H1 (cell line): ENCODE measurements at regions not wholly inside any gene's neighbourhood (a gene's known extent, or its start where the extent isn't known, plus 50 kb on each side); places are given as distances from the start of the nearest gene placed in this dataset.

Experiments used
- CTCF ChIA-PET: fragments of 300-600 bp; sonication (Branson Sonifier 250); formaldehyde crosslinking; loops from one replicate; lab custom pipeline; 2021; ENCODE audit not compliant: partially characterized antibody; lab: Charles Lee
- POLR2A ChIA-PET: fragments of 300-600 bp; sonication (Branson Sonifier 250); formaldehyde crosslinking; loops from one replicate; lab custom pipeline; 2021; ENCODE audit warnings: inconsistent platforms; ENCODE audit not compliant: partially characterized antibody; lab: Charles Lee
- DNase-seq, 2 experiments: peaks; one replicate each; pipeline versions ENCODE4 v3.0.0 to v3.0.0-alpha.2; 2010 to 2022; ENCODE audit warnings: low spot score in 2 of 2, low read depth in 1 of 2, mixed read lengths in 1 of 2
- FAIRE-seq: peaks from 2 replicates; lab custom pipeline; 2011; peaks lifted over from hg19 to GRCh38; lab: Jason Lieb, UNC
- H2AFZ ChIP-seq: 2 replicates; pipeline ENCODE4 v1.8.1; 2012; ENCODE audit warnings: low read length, inconsistent platforms
- H2AK5ac ChIP-seq: 2 replicates; pipeline ENCODE4 v1.6.1; 2013; ENCODE audit warnings: low read depth, low read length
- H2BK120ac ChIP-seq: replicated peaks from 2 replicates; pipeline ENCODE3; 2013; ENCODE audit warnings: low read depth, low read length, inconsistent platforms
- H2BK12ac ChIP-seq: 2 replicates; pipeline ENCODE4 v1.6.1; 2013; ENCODE audit warnings: low read depth, low read length
- H2BK15ac ChIP-seq: 2 replicates; pipeline ENCODE4 v1.6.1; 2013; ENCODE audit warnings: low read length
- H2BK20ac ChIP-seq: 2 replicates; pipeline ENCODE4 v1.6.1; 2013; ENCODE audit warnings: low read length
- H2BK5ac ChIP-seq: 2 replicates; pipeline ENCODE4 v1.6.1; 2013; ENCODE audit warnings: low read depth, low read length
- H3K14ac ChIP-seq: 2 replicates; pipeline ENCODE4 v1.6.1; 2013; ENCODE audit warnings: inconsistent platforms; ENCODE audit not compliant: insufficient read length
- H3K18ac ChIP-seq: 2 replicates; pipeline ENCODE4 v1.6.1; 2013; ENCODE audit warnings: low read length; ENCODE audit errors: extremely low read depth
- H3K23ac ChIP-seq: 2 replicates; pipeline ENCODE4 v1.6.1; 2013; ENCODE audit warnings: inconsistent platforms; ENCODE audit not compliant: insufficient read length
- H3K23me2 ChIP-seq: 2 replicates; pipeline ENCODE4 v1.6.1; 2013; ENCODE audit warnings: low read depth, low read length
- H3K27ac ChIP-seq: 2 replicates; pipeline ENCODE4 v1.6.1; 2011; ENCODE audit warnings: low read depth, low read length, inconsistent platforms
- H3K27me3 ChIP-seq, 4 experiments: replicated peaks in 1 of 4; 1 replicate in 1 of 4; 2 replicates in 3 of 4; pipeline versions ENCODE4 v1.6.1 to v1.8.1; 2011 to 2013; ENCODE audit warnings: low read length in 3 of 4, mild to moderate bottlenecking in 3 of 4, inconsistent platforms in 2 of 4, mixed read lengths in 2 of 4, moderate library complexity in 1 of 4; ENCODE audit not compliant: control insufficient read depth in 3 of 4, insufficient read depth in 3 of 4; ENCODE audit errors: extremely low read depth in 1 of 4
- H3K36me3 ChIP-seq, 4 experiments: 2 replicates each; pipeline versions ENCODE4 v1.6.1 to v1.8.1; 2011 to 2013; ENCODE audit warnings: mild to moderate bottlenecking in 4 of 4, low read length in 3 of 4, moderate library complexity in 2 of 4, control low read depth in 1 of 4, inconsistent platforms in 1 of 4; ENCODE audit not compliant: insufficient read depth in 4 of 4, control insufficient read depth in 2 of 4
- H3K4ac ChIP-seq: replicated peaks from 2 replicates; pipeline ENCODE3; 2013; ENCODE audit warnings: low read length, low read depth, mixed read lengths, inconsistent platforms; ENCODE audit not compliant: insufficient read length
- H3K4me1 ChIP-seq, 4 experiments: replicated peaks in 1 of 4; 1 replicate in 1 of 4; 2 replicates in 3 of 4; pipeline versions ENCODE4 v1.6.1 to v1.8.1; 2011 to 2013; ENCODE audit warnings: low read length in 3 of 4, inconsistent platforms in 2 of 4, mixed read lengths in 1 of 4; ENCODE audit not compliant: insufficient read depth in 4 of 4, control insufficient read depth in 3 of 4
- H3K4me2 ChIP-seq, 2 experiments: 2 replicates each; pipeline versions ENCODE4 v1.6.1 to v1.8.1; 2011 to 2013; ENCODE audit warnings: low read depth in 2 of 2, low read length in 2 of 2, control low read depth in 1 of 2, inconsistent platforms in 1 of 2, mild to moderate bottlenecking in 1 of 2; ENCODE audit not compliant: insufficient read depth in 1 of 2
- H3K4me3 ChIP-seq, 4 experiments: fragments of 200-600, 300-600 bp in 1 of 4; sonication (generic), shearing (Covaris generic), sonication (Bioruptor Twin) in 1 of 4; 2 replicates each; pipeline versions ENCODE4 v1.5.1 to v1.8.1; 2011 to 2016; ENCODE audit warnings: low read length in 4 of 4, low read depth in 3 of 4, control low read depth in 2 of 4, inconsistent platforms in 2 of 4, mild to moderate bottlenecking in 2 of 4, mixed read lengths in 1 of 4, moderate library complexity in 1 of 4; ENCODE audit not compliant: insufficient read depth in 2 of 4; ENCODE audit errors: extremely low read depth in 1 of 4
- H3K56ac ChIP-seq: replicated peaks from 2 replicates; pipeline ENCODE3; 2013; ENCODE audit warnings: low read depth, mild to moderate bottlenecking, mixed read lengths, low read length, inconsistent platforms; ENCODE audit not compliant: insufficient read length
- H3K79me1 ChIP-seq: 2 replicates; pipeline ENCODE4 v1.6.1; 2013; ENCODE audit warnings: low read depth, low read length, control low read depth
- H3K79me2 ChIP-seq, 2 experiments: 2 replicates each; pipeline versions ENCODE4 v1.6.1 to v1.8.1; 2012 to 2013; ENCODE audit warnings: low read length in 2 of 2, mild to moderate bottlenecking in 2 of 2, inconsistent platforms in 1 of 2; ENCODE audit not compliant: insufficient read depth in 2 of 2, control insufficient read depth in 1 of 2
- H3K9ac ChIP-seq, 4 experiments: replicated peaks in 1 of 4; 1 replicate in 1 of 4; 2 replicates in 3 of 4; pipeline versions ENCODE4 v1.6.1 to v1.8.1; 2011 to 2013; ENCODE audit warnings: low read depth in 3 of 4, low read length in 3 of 4, control low read depth in 2 of 4, mild to moderate bottlenecking in 2 of 4, moderate library complexity in 2 of 4, inconsistent platforms in 1 of 4; ENCODE audit errors: extremely low read depth in 1 of 4
- H3K9me3 ChIP-seq, 2 experiments: 2 replicates each; pipeline versions ENCODE4 v1.6.1 to v1.8.1; 2012 to 2013; ENCODE audit warnings: mild to moderate bottlenecking in 2 of 2, moderate library complexity in 2 of 2, control low read depth in 1 of 2, inconsistent platforms in 1 of 2, low read depth in 1 of 2, low read length in 1 of 2, mixed read lengths in 1 of 2; ENCODE audit not compliant: insufficient read depth in 2 of 2
- H4K20me1 ChIP-seq, 2 experiments: replicated peaks in 1 of 2; 2 replicates each; pipeline versions ENCODE3 to v1.8.1; 2011 to 2013; ENCODE audit warnings: inconsistent platforms in 2 of 2, low read length in 2 of 2, mild to moderate bottlenecking in 1 of 2; ENCODE audit not compliant: insufficient read depth in 2 of 2, control insufficient read depth in 1 of 2
- H4K5ac ChIP-seq: 2 replicates; pipeline ENCODE4 v1.6.1; 2013; ENCODE audit warnings: low read length, low read depth, mixed read lengths, inconsistent platforms; ENCODE audit not compliant: insufficient read length
- H4K8ac ChIP-seq: 2 replicates; pipeline ENCODE4 v1.8.0; 2013; ENCODE audit warnings: mild to moderate bottlenecking, moderate library complexity, low read length, inconsistent platforms; ENCODE audit not compliant: insufficient read depth; ENCODE audit errors: extremely low read depth
- H4K91ac ChIP-seq: replicated peaks from 2 replicates; pipeline ENCODE3; 2013; ENCODE audit warnings: low read length, mixed read lengths, inconsistent platforms; ENCODE audit not compliant: insufficient read length
- BACH1 ChIP-seq: IDR thresholded peaks from 2 replicates; pipeline ENCODE4 v1.6.1; 2012; ENCODE audit warnings: low read length, improper control_type of control experiment
- CBX8 ChIP-seq: fragments of 300-800, 300-1000 bp; sonication (generic); IDR thresholded peaks from 2 replicates; pipeline ENCODE4 v1.7.1; 2016; ENCODE audit warnings: low read depth, low read length, borderline replicate concordance
- CHD1 ChIP-seq: IDR thresholded peaks from 2 replicates; pipeline ENCODE4 v1.6.1; 2012; ENCODE audit warnings: low read depth, low read length, improper control_type of control experiment
- CHD2 ChIP-seq: IDR thresholded peaks from 2 replicates; pipeline ENCODE4 v1.6.1; 2012; ENCODE audit warnings: low read length, improper control_type of control experiment
- EP300 ChIP-seq, 2 experiments: IDR thresholded peaks; 1 replicate in 1 of 2; 2 replicates in 1 of 2; pipeline ENCODE4 v1.6.1; 2011 to 2012; ENCODE audit warnings: low read depth in 2 of 2, low read length in 2 of 2, mild to moderate bottlenecking in 2 of 2, borderline replicate concordance in 1 of 2, inconsistent platforms in 1 of 2, moderate library complexity in 1 of 2
- FOSL1 ChIP-seq: IDR thresholded peaks from 2 replicates; pipeline ENCODE4 v1.6.1; 2011; ENCODE audit warnings: mild to moderate bottlenecking, low read depth, low read length, moderate library complexity; ENCODE audit not compliant: insufficient read depth
- GTF2F1 ChIP-seq: IDR thresholded peaks from 2 replicates; pipeline ENCODE4 v1.6.1; 2012; ENCODE audit warnings: low read depth, low read length, improper control_type of control experiment, borderline replicate concordance
- KDM1A ChIP-seq: fragments of 200-600, 300-600 bp; sonication (generic); IDR thresholded peaks from 2 replicates; pipeline ENCODE4 v1.7.1; 2016; ENCODE audit warnings: mild to moderate bottlenecking, low read length, borderline replicate concordance
- POLR2A ChIP-seq, 2 experiments: IDR thresholded peaks; 1 replicate in 1 of 2; 2 replicates in 1 of 2; pipeline ENCODE4 v1.6.1; 2011; ENCODE audit warnings: low read depth in 2 of 2, low read length in 2 of 2, mild to moderate bottlenecking in 2 of 2; ENCODE audit errors: control extremely low read depth in 1 of 2
- RXRA ChIP-seq: IDR thresholded peaks from 2 replicates; pipeline ENCODE4 v1.6.1; 2011; ENCODE audit warnings: low read depth, mild to moderate bottlenecking, low read length, moderate library complexity; ENCODE audit not compliant: insufficient read depth
- SIN3A ChIP-seq, 2 experiments: IDR thresholded peaks in 1 of 2; conservative IDR thresholded peaks in 1 of 2; 2 replicates each; pipeline ENCODE4 v1.6.1; 2011 to 2012; ENCODE audit warnings: low read length in 2 of 2, improper control_type of control experiment in 1 of 2, low read depth in 1 of 2, mild to moderate bottlenecking in 1 of 2
- SIRT6 ChIP-seq: IDR thresholded peaks from one replicate; pipeline ENCODE4 v1.7.1; 2012; ENCODE audit warnings: low read length, inconsistent platforms
- USF2 ChIP-seq: IDR thresholded peaks from 2 replicates; pipeline ENCODE4 v1.6.1; 2011; ENCODE audit warnings: low read length, improper control_type of control experiment
- TF ChIP-seq, protein P1 (sequence below): IDR thresholded peaks from 2 replicates; pipeline ENCODE4 v1.6.1; 2012; ENCODE audit warnings: low read length, inconsistent platforms

GRCh38 chr5:20294696-20295095 lies 306.7 kb upstream of the CDH18 start:
- no peak overlapping the region for H2BK120ac ChIP-seq
- no peak overlapping the region for H3K27ac ChIP-seq
- H2BK12ac ChIP-seq: no peak overlapping the region
- no peaks in the 10 kb centered on the region for H3K79me2 ChIP-seq
- H3K18ac ChIP-seq: no peak overlapping the region
- no peaks in the 10 kb centered on the region for H3K79me1 ChIP-seq
- no peak for FAIRE-seq
- no peak overlapping the region for H3K4ac ChIP-seq
- CTCF ChIA-PET: no interaction called here
- no peak overlapping the region for H4K91ac ChIP-seq
- POLR2A ChIA-PET: no interaction called here
- H3K23me2 ChIP-seq: no peaks in the 10 kb centered on the region
- no peak overlapping the region for H4K8ac ChIP-seq
- no peak overlapping the region for H2BK5ac ChIP-seq
- H2AFZ ChIP-seq: no peak overlapping the region
- no peak overlapping the region for H3K4me3 ChIP-seq
- H3K9ac ChIP-seq: no peak overlapping the region
- no peak overlapping the region for H3K23ac ChIP-seq
- H3K9me3 ChIP-seq: no peaks in the 10 kb centered on the region
- no peak overlapping the region for H3K4me2 ChIP-seq
- DNase-seq: no peak
- H2BK15ac ChIP-seq: no peak overlapping the region
- no peak overlapping the region for H4K5ac ChIP-seq
- H4K20me1 ChIP-seq: no peaks in the 10 kb centered on the region
- no peak overlapping the region for H3K14ac ChIP-seq
- H3K36me3 ChIP-seq: no peaks in the 10 kb centered on the region
- H2AK5ac ChIP-seq: no peak overlapping the region
- no peak overlapping the region for H2BK20ac ChIP-seq
- no peaks in the 10 kb centered on the region for H3K27me3 ChIP-seq
- H3K56ac ChIP-seq: no peak overlapping the region
- H3K4me1 ChIP-seq: no peaks in the 10 kb centered on the region
- TF ChIP-seq CHD1: no peak
- TF ChIP-seq FOSL1: no peak
- no peak for TF ChIP-seq USF2
- TF ChIP-seq CHD2: no peak
- TF ChIP-seq SIRT6: no peak
- TF ChIP-seq KDM1A: no peak
- TF ChIP-seq, protein P1, sequence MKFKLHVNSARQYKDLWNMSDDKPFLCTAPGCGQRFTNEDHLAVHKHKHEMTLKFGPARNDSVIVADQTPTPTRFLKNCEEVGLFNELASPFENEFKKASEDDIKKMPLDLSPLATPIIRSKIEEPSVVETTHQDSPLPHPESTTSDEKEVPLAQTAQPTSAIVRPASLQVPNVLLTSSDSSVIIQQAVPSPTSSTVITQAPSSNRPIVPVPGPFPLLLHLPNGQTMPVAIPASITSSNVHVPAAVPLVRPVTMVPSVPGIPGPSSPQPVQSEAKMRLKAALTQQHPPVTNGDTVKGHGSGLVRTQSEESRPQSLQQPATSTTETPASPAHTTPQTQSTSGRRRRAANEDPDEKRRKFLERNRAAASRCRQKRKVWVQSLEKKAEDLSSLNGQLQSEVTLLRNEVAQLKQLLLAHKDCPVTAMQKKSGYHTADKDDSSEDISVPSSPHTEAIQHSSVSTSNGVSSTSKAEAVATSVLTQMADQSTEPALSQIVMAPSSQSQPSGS: no peak
- TF ChIP-seq POLR2A (IDR thresholded peaks at IDR 0.05; ENCODE audit: control extremely low read depth in 1 of 2, low read depth in 2 of 2, low read length in 2 of 2): no peak
- TF ChIP-seq CBX8: no peak
- TF ChIP-seq RXRA: no peak
- no peak for TF ChIP-seq GTF2F1
- no peak for TF ChIP-seq BACH1
- no peak for TF ChIP-seq EP300 (IDR thresholded peaks at IDR 0.05; ENCODE audit: borderline replicate concordance in 1 of 2, low read depth in 2 of 2, low read length in 2 of 2)
- TF ChIP-seq SIN3A (conservative IDR thresholded peaks at IDR 0.05 in 1 of 2, IDR thresholded peaks at IDR 0.05 in 1 of 2; ENCODE audit: low read depth in 1 of 2, low read length in 2 of 2): no peak
